ENCODE measurements at regions not wholly inside any gene's neighbourhood (a gene's known extent, or its start where the extent isn't known, plus 50 kb on each side); places are given as distances from the start of the nearest gene placed in this dataset.

DNA sequence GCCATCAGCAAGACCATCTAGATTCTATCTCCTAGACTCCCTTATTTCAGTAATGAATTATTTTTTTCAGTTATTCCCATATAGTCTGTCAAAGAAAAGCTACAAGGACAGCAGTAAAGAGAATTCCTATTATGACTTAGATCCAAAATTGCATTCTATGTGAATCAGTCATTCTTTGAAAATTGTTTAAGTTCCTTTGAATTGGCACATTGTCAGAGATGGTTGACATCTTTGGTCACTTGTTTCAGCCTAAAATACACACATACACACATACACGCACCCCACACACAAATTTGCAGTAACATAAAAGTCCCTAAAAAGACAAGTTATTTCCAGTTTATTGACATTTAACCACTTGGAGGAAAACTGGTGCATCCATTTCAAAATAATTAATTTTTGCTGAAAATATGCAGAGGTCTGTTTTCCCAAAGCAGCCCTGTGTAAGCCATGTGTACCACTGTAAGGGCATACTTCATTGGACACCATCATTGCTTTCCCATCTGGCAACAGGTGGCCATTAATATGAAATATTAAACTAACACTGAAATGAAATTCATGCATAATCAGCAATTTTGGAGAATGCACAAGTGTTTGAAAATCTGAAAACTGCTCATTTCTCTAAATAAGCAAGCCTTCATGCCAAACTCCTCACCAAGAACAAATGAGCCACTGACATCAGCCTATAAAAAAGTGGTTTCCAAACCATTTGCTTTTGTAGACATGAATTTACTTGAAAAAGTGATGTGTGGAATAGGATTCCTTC is 121.7 kb upstream of the COL1A2 start:
- TF ChIP-seq, protein P1, sequence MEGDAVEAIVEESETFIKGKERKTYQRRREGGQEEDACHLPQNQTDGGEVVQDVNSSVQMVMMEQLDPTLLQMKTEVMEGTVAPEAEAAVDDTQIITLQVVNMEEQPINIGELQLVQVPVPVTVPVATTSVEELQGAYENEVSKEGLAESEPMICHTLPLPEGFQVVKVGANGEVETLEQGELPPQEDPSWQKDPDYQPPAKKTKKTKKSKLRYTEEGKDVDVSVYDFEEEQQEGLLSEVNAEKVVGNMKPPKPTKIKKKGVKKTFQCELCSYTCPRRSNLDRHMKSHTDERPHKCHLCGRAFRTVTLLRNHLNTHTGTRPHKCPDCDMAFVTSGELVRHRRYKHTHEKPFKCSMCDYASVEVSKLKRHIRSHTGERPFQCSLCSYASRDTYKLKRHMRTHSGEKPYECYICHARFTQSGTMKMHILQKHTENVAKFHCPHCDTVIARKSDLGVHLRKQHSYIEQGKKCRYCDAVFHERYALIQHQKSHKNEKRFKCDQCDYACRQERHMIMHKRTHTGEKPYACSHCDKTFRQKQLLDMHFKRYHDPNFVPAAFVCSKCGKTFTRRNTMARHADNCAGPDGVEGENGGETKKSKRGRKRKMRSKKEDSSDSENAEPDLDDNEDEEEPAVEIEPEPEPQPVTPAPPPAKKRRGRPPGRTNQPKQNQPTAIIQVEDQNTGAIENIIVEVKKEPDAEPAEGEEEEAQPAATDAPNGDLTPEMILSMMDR (IDR thresholded peaks at IDR 0.05): no peak
- TF ChIP-seq POLR2A (IDR thresholded peaks at IDR 0.05): no peak

Data from testis (tissue), 2 donors.